GM19455 (cell line): ENCODE measurements at regions not wholly inside any gene's neighbourhood (a gene's known extent, or its start where the extent isn't known, plus 50 kb on each side); places are given as distances from the start of the nearest gene placed in this dataset.
"Not testable (repeated sequence)": the region's sequence is repeated elsewhere in the genome, so short reads cannot be mapped to it uniquely, and the experiment has no call there.

Experiments
- ATAC-seq: cut with Tn5 transposase; IDR thresholded peaks from one replicate; pipeline ENCODE4 v1.9.1; 2021; ENCODE audit not compliant: unreplicated experiment

DNA sequence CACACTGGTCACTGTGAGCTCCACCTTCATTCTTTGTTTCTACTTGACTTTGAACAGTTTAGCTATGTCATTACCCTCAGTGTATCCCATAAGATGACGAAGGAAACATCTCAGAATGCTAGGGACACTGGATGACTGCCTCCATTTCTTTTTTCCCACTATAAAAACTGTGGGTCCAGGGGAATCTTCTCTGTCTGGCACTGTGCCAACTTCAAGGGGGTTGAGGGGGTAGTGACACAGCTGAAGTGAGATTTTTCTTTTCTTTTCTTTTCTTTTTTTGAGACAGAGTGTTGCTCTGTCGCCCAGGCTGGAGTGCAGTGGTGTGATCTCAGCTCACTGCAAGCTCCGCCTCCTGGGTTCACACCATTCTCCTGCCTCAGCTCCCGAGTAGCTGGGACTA lies 302.6 kb upstream of the TARS1 start:
- not testable (repeated sequence) for ATAC-seq

DNA sequence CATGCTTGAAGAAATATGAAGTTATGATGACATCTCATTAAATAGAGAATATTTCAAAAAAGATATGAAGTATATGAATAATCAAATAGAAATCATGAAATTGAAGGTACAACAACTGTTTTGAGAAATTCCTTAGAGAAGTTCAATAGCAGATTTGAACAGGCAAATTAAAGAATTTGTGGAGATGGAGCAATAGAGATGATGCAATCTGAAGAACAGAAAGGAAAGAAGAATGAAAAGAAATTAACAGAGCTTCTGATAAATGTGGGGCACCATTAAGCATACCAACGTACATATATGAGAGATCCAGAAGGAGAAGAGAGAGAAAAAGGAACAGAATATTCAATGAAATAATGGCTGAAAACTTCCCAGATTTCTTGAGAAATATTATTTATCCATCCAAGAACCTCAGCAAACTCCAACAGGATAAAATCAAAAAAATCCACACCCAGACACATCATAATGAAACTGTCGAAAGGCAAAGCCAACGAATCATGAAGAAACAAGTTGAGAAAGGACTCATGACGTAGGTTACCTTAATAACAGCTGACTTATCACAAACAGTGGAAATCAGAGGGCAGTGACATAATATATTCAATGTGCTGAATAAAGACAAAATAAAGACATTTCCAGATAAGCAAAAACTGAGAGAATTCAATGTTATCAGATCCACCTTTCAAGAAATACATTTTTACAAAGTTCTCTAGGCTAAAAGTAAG lies 297.2 kb upstream of the TARS1 start:
- no peak for ATAC-seq

GRCh38 chr5:33146881-33147280 lies 293.9 kb upstream of the TARS1 start:
- ATAC-seq = no peak

DNA sequence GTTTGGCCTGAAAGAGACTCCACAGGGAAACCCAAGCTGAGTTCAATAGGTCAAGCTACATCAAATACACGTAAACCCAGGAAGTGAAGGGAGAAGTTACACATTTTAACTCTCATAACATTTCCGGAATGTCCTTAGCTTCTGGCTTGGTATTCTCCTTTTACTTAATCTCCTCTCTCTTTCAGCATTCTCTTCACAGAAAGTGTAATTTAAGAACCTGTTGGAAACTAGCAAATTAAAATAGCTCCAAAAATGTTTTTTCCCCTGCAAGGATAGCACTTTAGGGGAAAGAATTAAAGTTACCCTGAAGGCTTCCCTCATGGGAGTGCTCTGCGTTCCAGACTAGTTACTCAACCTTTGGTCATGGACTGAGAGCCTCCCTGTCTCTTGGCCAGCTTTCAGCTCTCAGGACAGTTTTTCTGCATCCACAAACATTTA lies 292.7 kb upstream of the TARS1 start:
- no peak for ATAC-seq

DNA sequence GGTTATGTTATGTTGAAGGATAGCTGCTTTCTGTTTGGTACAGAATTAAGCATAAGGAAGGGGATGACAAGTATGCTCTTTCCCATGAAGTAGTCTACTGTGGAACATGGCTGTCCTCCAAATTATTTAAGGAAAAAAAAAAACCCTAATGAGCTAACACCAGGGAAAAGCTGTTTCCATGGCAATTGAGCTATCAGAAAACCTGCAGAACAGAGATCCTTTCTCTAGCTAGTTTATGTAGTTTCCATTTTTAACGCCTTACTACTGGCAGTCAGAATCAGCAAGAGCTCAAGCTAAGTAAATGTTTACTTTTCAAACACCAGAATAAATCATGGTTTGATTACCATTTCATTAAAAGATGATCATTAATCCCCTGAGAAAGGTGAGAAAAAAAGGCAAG lies 287.4 kb upstream of the TARS1 start:
- ATAC-seq = no peak

DNA sequence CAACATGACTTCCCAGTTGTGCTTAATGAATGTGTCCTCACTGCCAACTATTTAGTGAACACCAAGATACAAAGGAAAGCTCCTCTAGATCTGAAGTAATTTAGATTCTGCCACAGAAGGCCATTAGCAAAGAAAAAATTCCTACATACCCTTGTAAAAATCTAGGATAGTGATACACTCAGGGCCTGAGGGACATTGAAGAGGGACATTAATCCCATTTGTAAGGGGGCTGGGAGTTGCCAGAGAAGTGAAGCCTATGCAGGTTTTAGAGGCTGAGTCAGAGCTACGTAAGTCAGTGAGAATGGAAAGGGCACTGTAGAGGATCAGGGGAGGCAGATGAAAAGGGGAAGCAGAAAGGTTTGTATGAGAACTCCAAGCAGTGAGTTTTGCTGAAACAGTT lies 286.9 kb upstream of the TARS1 start:
- ATAC-seq = no peak

GRCh38 chr5:33160871-33161270 lies 279.9 kb upstream of the TARS1 start:
- ATAC-seq = no peak

DNA sequence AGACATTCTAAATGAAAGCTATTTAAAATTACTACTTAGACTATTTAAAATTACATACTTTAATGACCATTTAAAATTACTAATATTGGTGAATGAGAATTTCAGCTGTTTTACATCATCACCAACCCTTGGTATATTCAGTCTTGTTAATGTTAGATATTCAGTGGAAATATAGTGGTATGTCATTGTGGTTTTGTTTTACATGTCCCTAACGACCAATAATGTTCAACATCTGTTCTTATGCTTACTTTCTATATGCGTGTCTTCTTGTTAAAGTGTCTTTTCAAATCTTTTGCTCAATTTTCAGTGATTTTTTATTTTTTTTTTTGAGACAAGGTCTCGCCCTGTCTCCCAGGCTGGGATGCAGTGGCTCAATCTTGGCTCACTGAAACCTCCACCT lies 279.3 kb upstream of the TARS1 start:
- ATAC-seq = no peak

- no peak for ATAC-seq
Measured at GRCh38 chr5:33162057-33162456, 278.7 kb upstream of the TARS1 start.

DNA sequence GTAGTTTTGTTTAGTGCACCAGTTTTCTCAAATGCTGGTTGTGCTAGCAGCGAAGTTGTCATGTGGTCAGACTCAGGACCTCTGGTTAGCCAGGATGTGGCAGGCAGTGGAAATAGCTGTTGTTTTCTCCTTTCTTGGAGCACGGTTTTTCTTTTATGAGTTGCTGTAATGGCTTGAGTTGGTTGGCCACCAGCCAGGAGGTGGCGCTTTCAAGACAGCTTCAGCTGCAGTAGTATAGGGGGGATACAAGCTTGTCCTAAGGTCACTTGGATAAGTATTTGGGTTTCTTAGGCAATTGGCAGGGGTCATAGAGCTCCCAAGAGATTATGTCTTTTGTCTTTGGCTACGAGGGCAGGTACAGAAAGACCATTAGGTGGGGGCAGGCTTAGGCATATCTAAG lies 274.2 kb upstream of the TARS1 start:
- ATAC-seq = no peak

- ATAC-seq = no peak
Measured at GRCh38 chr5:33166948-33167347, 273.8 kb upstream of the TARS1 start.

- ATAC-seq = no peak
Measured at GRCh38 chr5:33167541-33167940, 273.2 kb upstream of the TARS1 start.

DNA sequence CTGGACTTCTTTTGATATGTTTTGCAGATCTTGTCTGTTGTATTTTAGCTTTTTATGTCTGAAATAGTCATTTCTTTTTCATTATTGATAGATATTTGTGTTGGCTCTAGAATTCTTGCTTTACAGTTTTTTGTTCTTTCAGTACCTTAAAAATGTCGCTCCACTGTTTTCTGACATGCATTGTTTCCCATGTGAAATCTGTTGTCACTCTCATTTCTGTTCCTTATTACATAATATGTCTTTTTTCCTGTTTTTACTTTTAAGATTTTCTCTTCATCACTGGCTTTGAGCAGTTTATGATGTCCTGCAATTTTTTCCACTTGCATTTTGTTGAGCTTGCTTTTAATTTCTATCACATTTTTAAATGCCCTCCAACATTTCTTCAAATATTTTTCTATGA lies 270.4 kb upstream of the TARS1 start:
- ATAC-seq = no peak

DNA sequence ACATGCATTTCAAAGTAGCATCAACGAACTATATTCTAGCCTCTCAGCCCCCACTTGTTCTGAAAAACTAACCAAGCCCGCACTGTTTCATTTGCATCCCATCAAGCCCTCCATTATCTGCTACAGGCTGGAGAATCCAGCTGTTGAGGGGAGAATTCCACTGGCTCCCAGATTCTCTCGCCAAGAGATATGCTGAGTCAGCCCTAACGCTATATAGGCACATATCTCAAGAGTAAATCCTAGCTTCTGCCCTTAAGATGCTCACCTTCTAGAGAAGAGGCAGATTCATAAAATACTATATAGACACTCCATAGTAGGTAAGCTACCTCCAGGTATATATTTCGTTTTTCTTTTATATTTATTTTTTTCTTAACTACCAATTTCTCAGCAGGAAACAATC lies 266.4 kb upstream of the TARS1 start:
- no peak for ATAC-seq

- ATAC-seq = no peak
Measured at GRCh38 chr5:33179301-33179700, 261.5 kb upstream of the TARS1 start.

DNA sequence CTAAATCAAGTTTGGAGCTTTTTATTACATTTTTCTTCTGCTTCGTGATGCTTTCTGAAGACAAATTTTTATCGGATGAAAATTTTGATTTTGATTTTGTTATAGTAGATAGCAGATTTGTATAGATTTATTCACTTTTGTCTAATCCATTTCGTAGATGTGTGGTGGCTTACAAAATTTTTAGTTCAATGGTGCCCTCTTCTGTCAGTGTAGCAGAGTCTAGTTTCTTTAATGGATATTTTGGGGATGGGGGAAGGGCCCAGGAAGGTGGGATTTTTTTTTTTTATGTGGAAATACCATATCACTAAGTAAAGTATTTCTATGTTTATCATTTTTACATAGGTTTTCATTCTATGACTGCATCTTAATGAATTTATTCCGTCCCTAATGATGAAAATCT lies 259.9 kb upstream of the TARS1 start:
- ATAC-seq = no peak

DNA sequence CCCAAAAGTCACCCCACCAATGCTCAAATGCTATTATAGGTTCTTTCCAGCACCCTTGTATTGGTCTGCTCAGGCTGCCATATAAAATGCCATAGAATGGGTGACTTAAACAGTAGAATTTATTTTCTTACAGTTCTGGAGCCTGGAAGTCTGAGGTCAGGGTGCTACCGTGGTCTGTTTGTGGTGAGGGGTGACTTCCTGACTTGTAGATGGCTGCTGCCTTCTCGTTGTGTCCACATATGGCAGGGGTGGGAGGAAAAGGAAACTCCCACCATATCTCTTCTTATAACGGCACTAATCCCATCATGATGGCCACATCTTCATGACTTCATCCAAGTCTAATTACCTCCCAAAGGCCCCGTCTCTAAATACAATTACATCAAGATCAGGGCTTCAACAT lies 257.8 kb upstream of the TARS1 start:
- no peak for ATAC-seq

- no peak for ATAC-seq
Measured at GRCh38 chr5:33184367-33184766, 256.4 kb upstream of the TARS1 start.

GRCh38 chr5:33188089-33188488 lies 252.7 kb upstream of the TARS1 start:
- ATAC-seq = no peak

DNA sequence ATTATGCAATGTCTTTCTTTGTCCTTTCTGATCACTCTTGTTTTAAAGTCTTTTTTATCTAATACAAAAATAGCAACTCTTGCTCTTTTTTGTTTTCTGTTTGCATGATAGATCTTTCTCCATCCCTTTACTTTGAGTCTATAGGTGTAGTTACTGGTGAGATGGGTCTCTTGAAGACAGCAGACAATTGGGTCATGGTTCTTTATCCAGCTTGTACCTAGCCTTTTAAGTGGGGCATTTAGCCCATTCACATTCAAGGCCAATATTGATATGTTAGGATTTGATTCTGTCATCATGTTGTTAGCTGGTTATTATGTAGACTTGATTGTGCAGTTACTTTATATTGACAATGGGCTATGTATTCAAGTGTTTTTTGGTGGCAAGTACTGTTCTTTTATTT lies 245.9 kb upstream of the TARS1 start:
- no peak for ATAC-seq

DNA sequence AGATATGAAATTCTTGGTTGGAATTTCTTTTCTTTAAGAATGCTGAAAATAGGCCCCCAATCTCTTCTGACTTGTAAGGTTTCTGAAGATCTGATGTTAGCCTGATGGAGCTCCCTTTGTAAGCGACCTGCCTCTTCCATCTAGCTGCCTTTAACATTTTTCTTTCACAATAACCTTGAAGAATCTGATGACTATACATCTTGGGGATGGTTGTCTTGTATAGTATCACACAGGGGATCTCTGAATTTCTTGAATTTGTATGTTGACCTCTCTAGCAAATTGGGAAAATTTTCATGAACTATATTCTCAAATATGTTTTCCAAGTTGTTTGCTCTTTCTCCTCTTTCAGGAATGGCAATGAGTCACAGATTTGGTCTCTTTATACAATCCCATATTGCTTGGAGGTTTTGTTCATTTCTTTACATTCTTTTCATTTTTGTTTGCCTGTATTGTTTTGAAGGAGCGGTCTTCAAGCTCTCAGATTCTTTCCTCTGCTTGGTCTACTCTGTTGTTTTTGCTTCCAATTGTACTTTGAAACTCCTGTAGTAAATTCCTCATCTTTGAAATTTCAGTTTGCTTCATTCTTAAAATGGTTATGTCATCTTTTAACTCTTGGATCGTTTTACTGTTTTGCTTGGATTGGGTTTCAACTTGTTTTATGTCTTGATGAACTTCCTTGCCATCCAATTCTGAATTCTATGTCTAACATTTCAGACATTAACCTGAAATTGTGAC lies 245.2 kb upstream of the TARS1 start:
- no peak for ATAC-seq

DNA sequence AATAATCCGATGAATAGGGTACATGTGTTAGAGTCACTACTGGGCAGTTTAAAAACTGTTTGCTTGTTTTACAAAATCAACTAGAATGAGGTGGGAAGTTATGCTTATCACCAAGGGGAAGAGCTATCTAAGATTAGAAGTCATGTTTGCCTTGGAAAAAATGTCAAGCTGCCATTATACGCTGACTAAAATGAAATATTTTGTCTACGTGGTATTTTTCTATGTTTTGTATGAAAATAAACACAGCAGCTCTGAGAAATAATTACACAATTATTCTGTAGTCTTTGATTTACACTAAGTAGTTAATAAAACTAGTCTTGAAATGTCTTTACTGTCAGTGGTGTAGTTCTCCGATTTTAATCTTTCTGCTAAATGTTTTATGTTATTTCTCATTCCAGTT lies 241.9 kb upstream of the TARS1 start:
- no peak for ATAC-seq

DNA sequence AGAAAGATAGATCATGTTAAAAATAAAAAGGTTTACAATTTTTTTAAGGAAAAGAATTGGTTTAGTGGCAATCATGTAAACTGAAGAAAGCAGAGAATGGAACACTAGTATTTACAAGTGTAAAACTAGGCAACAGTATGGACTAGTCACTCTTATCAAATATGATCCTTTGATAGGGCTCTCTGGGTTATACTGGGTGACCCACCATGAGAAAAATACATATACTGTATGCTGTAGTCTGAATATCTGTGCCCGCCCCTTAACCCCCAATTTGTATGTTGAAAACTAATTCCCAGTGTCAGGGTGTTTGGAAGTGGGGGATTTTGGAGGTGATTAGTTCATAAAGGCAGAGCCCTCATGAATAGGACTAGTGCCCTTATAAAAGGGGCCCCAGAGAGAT lies 236.8 kb upstream of the TARS1 start:
- ATAC-seq = no peak
